GM18951 (cell line): ENCODE measurements at regions not wholly inside any gene's neighbourhood (a gene's known extent, or its start where the extent isn't known, plus 50 kb on each side); places are given as distances from the start of the nearest gene placed in this dataset.

ENCODE experiments used
- POLR2A ChIP-seq: IDR thresholded peaks from 4 replicates; pipeline ENCODE4 v1.6.1; 2011; ENCODE audit warnings: mild to moderate bottlenecking; ENCODE audit not compliant: insufficient read length, insufficient read depth; ENCODE audit errors: extremely low read depth
- in situ Hi-C: fragments of 300-500 bp; cut with MboI; formaldehyde crosslinking; loops from one replicate; pipeline ENCODE4 v1.12.0; 2022; ENCODE audit warnings: low sequenced_read_pairs, mixed read lengths, inconsistent platforms; ENCODE audit not compliant: unreplicated experiment

DNA sequence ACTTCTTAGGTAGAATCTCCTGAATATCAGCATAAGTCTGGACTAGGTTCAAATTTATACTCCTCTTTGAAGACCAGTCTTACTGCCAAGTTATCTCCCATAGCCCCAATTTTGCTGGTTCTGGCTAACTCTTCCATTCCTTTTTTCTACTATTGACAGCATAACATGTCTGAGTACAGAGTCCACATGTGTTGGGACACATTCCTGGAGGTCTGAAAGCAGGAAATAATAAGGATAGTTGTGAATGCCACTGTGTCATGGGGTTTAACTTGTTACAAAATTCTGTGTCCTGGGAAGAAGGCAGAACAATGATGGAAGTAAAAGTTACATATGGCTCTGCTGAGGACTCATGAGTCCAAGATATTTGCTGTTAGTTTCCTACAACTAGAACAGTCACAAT lies 57.4 kb upstream of the ZBTB20 start:
- in situ Hi-C loops = loop anchor here (25.0 kb wide), 1 partner anchor 483 kb away; no protein-coding TSS in a partner anchor
- TF ChIP-seq POLR2A = no peak

DNA sequence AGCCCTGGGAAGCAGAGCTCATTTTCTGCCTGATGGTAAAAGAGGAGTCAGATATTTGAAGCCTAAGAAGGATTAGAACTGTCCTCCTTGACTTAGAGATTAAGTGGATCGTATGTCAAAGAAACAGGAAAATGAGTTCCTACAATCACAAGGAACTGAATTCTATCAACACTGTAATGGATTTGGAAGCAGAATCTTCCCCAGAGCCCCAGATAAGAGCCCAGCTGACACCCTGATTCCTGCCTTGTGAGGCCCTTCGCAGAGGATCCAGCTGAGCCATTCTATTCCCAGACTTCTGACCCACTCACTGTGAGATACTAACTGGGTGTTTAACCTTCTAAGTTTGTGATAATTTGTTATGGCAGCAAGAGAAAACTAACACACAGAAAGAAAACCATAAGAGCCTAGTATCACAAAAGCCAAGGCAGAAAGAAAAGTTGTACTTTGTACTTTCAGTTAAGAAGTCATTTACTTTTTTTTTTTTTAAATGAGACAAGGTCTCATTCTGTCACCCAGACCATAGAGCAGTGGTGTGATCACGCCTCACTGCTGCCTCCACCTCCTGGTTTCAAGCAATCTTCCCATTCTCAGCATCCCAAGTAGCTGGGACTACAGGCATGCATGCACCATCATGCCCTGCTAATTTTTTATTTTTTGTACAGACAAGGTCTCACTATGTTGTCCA lies 61.1 kb upstream of the ZBTB20 start:
- in situ Hi-C loops = loop anchor here (25.0 kb wide), 1 partner anchor 479 kb away; no protein-coding TSS in a partner anchor
- no peak for TF ChIP-seq POLR2A

DNA sequence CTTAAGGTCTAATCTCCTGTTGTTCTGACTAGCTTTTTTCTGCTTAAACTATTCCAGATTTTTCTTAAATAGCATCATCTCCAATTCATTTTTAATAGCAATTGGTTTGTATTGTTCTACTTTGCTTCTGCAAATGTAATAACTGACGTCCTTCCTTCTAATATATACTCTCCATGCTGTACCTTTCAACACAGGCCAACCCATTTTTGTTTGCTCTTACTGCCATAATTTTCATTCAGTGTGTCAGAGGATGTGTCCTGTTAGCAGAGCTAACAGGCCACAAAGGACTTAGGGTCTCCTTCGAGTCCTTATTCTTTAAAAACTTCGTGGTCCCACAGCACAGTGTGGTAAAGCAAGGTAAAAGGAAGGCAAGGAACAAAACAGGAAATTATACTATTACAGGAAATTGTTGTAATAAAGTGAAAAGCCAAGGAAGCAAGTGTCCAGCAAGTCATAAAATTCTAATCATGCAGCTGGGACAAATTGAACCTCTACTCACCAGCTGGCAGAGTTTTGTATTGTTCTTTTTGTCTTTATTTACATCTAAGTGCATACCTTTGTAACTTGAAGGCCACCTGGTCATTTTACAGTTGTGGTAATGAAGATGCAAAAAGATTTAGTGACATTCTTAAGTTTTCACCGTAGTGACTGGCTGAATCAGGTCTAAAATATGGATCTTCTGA lies 64.9 kb upstream of the ZBTB20 start:
- in situ Hi-C loops = loop anchor here (25.0 kb wide), 1 partner anchor 475 kb away; no protein-coding TSS in a partner anchor
- no peak for TF ChIP-seq POLR2A

GRCh38 chr3:115212615-115213014 lies 65.5 kb upstream of the ZBTB20 start:
- in situ Hi-C loops = loop anchor here (25.0 kb wide), 1 partner anchor 475 kb away; no protein-coding TSS in a partner anchor
- no peak for TF ChIP-seq POLR2A

DNA sequence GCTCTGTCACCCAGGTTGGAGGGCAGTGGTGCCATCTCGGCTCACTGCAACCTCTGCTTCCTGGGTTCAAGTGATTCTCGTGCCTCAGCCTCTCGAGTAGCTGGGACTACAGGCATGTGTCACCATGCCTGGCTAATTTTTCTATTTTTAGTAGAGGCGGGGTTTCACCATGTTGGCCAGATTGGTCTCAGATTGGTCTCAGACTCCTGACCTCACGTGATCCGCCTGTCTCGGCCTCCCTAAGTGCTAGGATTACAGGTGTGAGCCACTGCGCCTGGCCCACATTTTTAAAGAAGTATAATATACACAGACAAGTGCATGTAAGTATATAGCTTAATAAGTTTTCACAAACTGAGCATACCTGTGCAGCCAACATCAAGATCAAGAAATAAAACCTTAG lies 66.0 kb upstream of the ZBTB20 start:
- in situ Hi-C loops = loop anchor here (25.0 kb wide), 1 partner anchor 474 kb away; no protein-coding TSS in a partner anchor

- TF ChIP-seq POLR2A = no peak
- in situ Hi-C loops = loop anchor here (25.0 kb wide), 1 partner anchor 470 kb away; no protein-coding TSS in a partner anchor
Measured at GRCh38 chr3:115217292-115217677, 70.2 kb upstream of the ZBTB20 start.

GRCh38 chr3:115217678-115218451 lies 70.8 kb upstream of the ZBTB20 start:
- in situ Hi-C loops = loop anchor here (25.0 kb wide), 1 partner anchor 469 kb away; no protein-coding TSS in a partner anchor
- no peak for TF ChIP-seq POLR2A

- in situ Hi-C loops = loop anchor here (25.0 kb wide), 1 partner anchor 468 kb away; no protein-coding TSS in a partner anchor
Measured at GRCh38 chr3:115218859-115219258, 71.8 kb upstream of the ZBTB20 start.

DNA sequence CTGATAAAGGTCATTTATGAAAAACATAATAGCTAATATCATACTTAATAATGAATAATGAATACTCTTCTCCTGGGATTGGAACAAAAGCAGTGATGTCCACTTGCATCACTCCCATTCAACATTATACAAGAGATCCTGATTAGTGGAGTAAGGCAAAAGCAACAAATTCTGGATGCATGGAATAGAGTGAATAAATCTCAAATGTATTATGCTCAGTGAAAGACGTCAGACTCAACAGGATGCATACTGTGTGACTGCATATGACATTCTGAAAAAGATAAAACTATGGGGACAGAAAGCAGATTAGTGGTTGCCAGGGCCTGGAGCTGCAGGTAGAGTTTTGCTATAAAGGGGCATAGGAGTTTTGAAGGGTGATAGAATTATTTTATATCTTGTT lies 77.6 kb upstream of the ZBTB20 start:
- in situ Hi-C loops = loop anchor here (25.0 kb wide), 1 partner anchor 463 kb away; no protein-coding TSS in a partner anchor
- no peak for TF ChIP-seq POLR2A

More at GRCh38 chr3:115218859-115219258, 71.8 kb upstream of the ZBTB20 start:
- no peak for TF ChIP-seq POLR2A

DNA sequence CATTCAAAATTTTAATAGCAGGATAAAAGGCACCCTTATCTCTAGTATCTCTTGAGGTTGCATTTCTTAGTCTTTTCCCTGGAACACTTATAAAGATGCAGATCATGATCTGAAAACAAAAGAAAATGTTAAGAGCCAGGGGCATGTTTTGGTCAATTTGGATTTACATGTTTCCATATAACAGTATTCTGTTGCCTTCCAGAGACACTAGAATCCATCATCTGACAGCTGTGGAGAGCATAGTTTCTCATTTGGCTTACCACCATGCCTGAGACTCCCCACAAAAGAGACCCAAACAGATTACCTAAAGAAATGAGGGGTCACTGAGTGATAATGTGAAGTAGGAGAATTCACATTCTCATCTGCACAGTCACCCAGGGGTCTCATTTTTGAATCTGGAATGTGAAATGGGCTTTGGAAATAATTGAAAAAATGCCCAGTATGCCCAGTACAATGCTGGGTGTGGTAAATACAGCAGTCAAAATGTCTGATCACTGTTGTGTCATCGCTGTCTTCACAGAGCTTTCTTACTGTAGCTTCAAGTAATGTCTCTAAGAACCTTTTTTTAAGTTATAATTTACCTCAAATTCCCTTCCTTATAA lies 79.9 kb upstream of the ZBTB20 start:
- in situ Hi-C loops = no loop called here
- TF ChIP-seq POLR2A = no peak

- in situ Hi-C loops = no loop called here
- TF ChIP-seq POLR2A = no peak
Measured at GRCh38 chr3:115227461-115227860, 80.4 kb upstream of the ZBTB20 start.

DNA sequence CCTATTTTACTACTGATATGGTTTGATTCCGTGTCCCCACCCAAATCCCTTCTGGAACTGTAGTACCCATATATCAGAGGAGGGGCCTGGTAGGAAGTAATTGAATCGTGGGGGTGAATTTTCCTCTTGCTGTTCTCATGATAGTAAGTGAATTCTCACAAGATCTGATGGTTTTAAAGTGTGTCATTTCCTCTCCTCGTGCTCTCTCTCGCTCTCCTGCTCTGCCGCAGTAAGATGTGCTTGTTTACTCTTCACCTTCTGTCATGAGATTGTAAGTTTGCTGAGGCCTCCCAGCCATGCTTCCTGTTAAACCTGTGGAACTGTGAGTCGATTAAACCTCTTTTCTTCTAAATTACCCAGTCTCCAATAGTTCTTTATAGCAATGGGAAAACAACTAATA lies 81.2 kb upstream of the ZBTB20 start:
- in situ Hi-C loops = no loop called here
- TF ChIP-seq POLR2A = no peak

DNA sequence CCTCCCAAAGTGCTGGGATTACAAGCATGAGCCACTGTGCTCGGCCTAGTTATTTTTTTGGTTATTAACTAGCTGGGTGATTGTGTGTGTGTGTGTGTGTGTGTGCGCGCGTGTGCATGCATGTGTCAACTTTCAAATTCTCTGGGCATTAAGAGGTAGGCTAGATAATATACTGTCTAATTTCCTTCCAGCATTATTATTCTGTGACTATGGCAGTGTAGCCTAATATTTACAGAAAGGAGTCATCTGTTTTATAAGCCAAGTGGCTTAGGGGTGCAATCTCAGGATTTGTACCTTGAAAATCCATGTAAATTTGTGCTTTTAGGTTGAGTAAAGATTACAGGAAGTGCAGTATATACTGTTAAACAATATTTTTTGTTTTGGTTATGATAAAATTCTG lies 85.1 kb upstream of the ZBTB20 start:
- no peak for TF ChIP-seq POLR2A
- in situ Hi-C loops = no loop called here

DNA sequence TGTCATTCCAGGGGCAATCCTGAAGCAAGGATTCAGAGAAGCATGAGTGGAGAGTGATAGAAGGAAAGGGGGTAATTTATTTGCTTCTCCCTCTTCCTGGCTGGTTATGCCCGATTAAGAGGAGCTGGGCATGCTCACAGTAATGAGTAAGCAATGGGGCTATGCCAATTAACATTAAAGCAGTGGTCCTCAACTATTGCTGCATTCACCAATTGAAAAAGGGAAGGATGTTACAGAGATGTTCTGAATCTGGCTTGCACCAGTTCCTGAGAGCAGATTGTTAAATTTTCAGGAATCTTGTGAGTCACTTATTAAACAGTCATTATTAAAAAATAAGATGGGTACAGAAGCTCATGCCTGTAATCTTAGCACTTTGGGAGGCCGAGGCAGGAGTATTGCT lies 85.9 kb upstream of the ZBTB20 start:
- in situ Hi-C loops = no loop called here
- no peak for TF ChIP-seq POLR2A
